GM12892 (cell line): ENCODE measurements at regions not wholly inside any gene's neighbourhood (a gene's known extent, or its start where the extent isn't known, plus 50 kb on each side); places are given as distances from the start of the nearest gene placed in this dataset.

ENCODE experiments used
- POLR2A ChIP-seq: IDR thresholded peaks from 2 replicates; pipeline ENCODE4 v1.6.1; 2011; ENCODE audit warnings: low read depth, low read length, control low read depth
- POLR2AphosphoS5 ChIP-seq: IDR thresholded peaks from 2 replicates; pipeline ENCODE4 v1.6.1; 2011; ENCODE audit warnings: low read depth, low read length, control low read depth

GRCh38 chr7:108794466-108794865 is 224.8 kb downstream of the DNAJB9 start:
- TF ChIP-seq POLR2AphosphoS5: no peak
- no peak for TF ChIP-seq POLR2A
